OCI-LY3 (cell line): ENCODE measurements at regions not wholly inside any gene's neighbourhood (a gene's known extent, or its start where the extent isn't known, plus 50 kb on each side); places are given as distances from the start of the nearest gene placed in this dataset.

ENCODE experiments used
- EZH2phosphoT487 ChIP-seq: fragments of 200-600 bp; shearing (Covaris generic); IDR thresholded peaks from 2 replicates; pipeline ENCODE4 v1.6.1; 2018; ENCODE audit warnings: antibody characterized with exemption, mixed run types, low read depth
- TF ChIP-seq, protein P1 (sequence below): fragments of 200-600, 300-600 bp; sonication (generic); IDR thresholded peaks from 2 replicates; pipeline ENCODE4 v1.5.1; 2014; ENCODE audit warnings: antibody characterized with exemption, low read length, low read depth

DNA sequence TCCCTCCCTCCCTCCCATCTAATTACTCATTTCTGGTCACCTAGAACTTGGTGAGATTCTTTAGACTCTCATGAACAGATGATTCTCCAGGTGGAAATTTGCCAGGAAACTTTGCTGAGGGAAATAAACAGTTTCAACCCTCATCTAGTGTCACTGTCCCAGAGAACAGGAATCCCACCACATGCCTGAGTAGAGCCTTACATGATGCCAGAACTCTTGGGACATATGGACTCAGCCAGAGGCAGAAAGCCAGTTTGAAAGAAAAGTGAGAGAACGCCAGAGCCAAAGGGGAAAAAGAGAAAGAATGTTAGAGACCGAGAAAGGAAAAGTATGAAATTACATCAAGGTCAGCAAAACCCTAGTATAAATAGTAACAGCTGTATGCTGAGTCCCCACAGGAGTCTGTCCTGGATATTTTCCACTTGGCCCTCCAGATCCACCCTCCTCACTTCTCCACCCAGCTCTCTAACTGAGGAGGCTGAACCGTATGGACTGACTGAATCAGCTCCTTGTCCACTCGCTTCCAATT lies 127.5 kb upstream of the COL21A1 start:
- TF ChIP-seq, protein P1, sequence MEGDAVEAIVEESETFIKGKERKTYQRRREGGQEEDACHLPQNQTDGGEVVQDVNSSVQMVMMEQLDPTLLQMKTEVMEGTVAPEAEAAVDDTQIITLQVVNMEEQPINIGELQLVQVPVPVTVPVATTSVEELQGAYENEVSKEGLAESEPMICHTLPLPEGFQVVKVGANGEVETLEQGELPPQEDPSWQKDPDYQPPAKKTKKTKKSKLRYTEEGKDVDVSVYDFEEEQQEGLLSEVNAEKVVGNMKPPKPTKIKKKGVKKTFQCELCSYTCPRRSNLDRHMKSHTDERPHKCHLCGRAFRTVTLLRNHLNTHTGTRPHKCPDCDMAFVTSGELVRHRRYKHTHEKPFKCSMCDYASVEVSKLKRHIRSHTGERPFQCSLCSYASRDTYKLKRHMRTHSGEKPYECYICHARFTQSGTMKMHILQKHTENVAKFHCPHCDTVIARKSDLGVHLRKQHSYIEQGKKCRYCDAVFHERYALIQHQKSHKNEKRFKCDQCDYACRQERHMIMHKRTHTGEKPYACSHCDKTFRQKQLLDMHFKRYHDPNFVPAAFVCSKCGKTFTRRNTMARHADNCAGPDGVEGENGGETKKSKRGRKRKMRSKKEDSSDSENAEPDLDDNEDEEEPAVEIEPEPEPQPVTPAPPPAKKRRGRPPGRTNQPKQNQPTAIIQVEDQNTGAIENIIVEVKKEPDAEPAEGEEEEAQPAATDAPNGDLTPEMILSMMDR, result no peak
- no peak for TF ChIP-seq EZH2phosphoT487
